ENCODE measurements at regions not wholly inside any gene's neighbourhood (a gene's known extent, or its start where the extent isn't known, plus 50 kb on each side); places are given as distances from the start of the nearest gene placed in this dataset.

DNA sequence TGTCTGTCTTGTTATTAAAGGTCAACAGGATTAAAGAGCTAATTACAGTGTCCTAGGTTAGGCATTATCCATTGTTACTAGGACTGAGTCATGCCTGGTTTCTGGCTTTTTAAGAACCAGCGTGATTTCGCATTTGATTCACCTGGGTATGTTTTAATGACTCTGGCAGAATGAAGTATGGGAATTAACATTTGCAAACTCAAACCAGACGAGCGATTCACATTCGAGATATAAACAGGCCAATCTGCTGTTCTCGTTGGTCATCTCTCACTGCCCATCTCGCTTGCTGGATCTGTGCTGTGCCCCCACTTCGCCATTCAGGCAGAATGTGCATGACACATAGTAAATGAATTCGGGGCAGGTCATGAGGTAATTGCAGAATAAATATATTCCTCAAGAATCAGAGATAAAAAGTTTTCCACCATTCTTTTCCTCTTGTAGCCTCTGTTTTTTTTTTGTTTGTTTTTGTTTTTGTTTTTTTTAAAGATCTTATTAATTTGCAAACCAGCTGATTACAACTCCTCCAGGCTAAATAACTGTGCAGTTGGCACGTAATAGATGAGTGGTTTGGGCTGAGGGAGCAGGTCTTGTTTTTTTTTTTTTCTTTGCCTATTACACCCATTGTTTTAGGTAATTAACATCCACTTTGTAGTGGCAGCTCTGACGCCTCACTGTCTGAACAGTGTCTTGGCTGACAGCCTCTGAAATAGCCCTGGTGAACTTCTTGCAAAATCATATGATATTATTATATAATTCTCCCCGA, 313.5 kb upstream of the MSX2 start:
- Histone ChIP-seq H3K27ac (replicated peaks) (no peak overlapping the region), H3K27me3 (ENCODE audit: insufficient read depth, poor library complexity, severe bottlenecking) (no peaks in the 10 kb centered on the region), H3K4me3 (replicated peaks; ENCODE audit: insufficient read depth, low read length) (no peak overlapping the region)
- TF ChIP-seq SPI1 (IDR thresholded peaks at IDR 0.05; ENCODE audit: borderline replicate concordance, low read depth) (no peak), GABPA (IDR thresholded peaks at IDR 0.05; ENCODE audit: low read depth) (no peak), POLR2AphosphoS5 (IDR thresholded peaks at IDR 0.05; ENCODE audit: low read depth) (no peak)
- TF ChIP-seq, protein P1, sequence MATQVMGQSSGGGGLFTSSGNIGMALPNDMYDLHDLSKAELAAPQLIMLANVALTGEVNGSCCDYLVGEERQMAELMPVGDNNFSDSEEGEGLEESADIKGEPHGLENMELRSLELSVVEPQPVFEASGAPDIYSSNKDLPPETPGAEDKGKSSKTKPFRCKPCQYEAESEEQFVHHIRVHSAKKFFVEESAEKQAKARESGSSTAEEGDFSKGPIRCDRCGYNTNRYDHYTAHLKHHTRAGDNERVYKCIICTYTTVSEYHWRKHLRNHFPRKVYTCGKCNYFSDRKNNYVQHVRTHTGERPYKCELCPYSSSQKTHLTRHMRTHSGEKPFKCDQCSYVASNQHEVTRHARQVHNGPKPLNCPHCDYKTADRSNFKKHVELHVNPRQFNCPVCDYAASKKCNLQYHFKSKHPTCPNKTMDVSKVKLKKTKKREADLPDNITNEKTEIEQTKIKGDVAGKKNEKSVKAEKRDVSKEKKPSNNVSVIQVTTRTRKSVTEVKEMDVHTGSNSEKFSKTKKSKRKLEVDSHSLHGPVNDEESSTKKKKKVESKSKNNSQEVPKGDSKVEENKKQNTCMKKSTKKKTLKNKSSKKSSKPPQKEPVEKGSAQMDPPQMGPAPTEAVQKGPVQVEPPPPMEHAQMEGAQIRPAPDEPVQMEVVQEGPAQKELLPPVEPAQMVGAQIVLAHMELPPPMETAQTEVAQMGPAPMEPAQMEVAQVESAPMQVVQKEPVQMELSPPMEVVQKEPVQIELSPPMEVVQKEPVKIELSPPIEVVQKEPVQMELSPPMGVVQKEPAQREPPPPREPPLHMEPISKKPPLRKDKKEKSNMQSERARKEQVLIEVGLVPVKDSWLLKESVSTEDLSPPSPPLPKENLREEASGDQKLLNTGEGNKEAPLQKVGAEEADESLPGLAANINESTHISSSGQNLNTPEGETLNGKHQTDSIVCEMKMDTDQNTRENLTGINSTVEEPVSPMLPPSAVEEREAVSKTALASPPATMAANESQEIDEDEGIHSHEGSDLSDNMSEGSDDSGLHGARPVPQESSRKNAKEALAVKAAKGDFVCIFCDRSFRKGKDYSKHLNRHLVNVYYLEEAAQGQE (IDR thresholded peaks at IDR 0.05; ENCODE audit: insufficient replicate concordance, low read depth): no peak
- TF ChIP-seq, protein P2, sequence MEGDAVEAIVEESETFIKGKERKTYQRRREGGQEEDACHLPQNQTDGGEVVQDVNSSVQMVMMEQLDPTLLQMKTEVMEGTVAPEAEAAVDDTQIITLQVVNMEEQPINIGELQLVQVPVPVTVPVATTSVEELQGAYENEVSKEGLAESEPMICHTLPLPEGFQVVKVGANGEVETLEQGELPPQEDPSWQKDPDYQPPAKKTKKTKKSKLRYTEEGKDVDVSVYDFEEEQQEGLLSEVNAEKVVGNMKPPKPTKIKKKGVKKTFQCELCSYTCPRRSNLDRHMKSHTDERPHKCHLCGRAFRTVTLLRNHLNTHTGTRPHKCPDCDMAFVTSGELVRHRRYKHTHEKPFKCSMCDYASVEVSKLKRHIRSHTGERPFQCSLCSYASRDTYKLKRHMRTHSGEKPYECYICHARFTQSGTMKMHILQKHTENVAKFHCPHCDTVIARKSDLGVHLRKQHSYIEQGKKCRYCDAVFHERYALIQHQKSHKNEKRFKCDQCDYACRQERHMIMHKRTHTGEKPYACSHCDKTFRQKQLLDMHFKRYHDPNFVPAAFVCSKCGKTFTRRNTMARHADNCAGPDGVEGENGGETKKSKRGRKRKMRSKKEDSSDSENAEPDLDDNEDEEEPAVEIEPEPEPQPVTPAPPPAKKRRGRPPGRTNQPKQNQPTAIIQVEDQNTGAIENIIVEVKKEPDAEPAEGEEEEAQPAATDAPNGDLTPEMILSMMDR (IDR thresholded peaks at IDR 0.05; ENCODE audit: insufficient read depth, low read length): no peak
- no peak for DNase-seq (ENCODE audit: low read depth in 1 of 2, low spot score in 1 of 2)

DNA sequence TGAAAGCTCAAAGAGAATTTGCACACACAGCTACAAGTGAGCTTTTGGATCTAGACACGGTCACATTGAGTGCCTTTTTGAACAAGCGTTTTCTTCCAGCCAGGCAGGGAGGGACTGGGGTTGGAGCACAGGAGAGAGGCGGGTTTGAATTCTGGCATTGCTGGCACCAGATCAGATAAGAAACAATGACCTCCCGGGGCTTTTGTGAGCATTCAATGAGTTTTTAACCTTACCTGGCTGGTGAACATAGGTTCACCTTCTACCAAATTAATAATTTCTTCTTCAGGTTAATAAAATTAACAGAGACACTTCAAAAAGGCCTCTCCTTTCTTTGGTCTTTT, 312.9 kb upstream of the MSX2 start:
- Histone ChIP-seq H3K27ac (replicated peaks) (no peak overlapping the region), H3K4me3 (replicated peaks; ENCODE audit: insufficient read depth, low read length) (no peak overlapping the region), H3K27me3 (ENCODE audit: insufficient read depth, poor library complexity, severe bottlenecking) (no peaks in the 10 kb centered on the region)
- DNase-seq (ENCODE audit: low read depth in 1 of 2, low spot score in 1 of 2): no peak
- TF ChIP-seq GABPA (IDR thresholded peaks at IDR 0.05; ENCODE audit: low read depth) (no peak), POLR2AphosphoS5 (IDR thresholded peaks at IDR 0.05; ENCODE audit: low read depth) (no peak), SPI1 (IDR thresholded peaks at IDR 0.05; ENCODE audit: borderline replicate concordance, low read depth) (no peak)
- TF ChIP-seq, protein P1 (IDR thresholded peaks at IDR 0.05; ENCODE audit: insufficient replicate concordance, low read depth): no peak
- TF ChIP-seq, protein P2 (IDR thresholded peaks at IDR 0.05; ENCODE audit: insufficient read depth, low read length): no peak

DNA sequence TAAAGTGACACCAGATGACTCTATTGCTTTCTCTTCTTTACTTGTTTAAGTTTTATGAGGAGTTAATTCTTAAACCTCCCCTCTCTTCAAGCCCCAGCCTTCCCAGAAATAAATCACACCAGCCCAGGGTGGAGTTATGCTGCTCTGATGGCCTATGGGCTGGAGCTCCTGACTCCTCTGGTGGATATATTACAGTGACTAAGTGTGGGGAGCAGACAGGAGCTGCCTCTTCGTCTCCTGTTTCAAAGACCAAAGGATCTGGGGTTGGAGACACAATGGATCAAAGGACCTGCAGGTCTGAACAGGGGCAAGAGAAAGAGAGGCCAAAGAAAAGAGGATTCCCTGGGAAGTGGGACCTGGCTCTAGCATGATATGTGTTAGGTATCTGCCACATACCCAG, 312.0 kb upstream of the MSX2 start:
- H3K27ac ChIP-seq (replicated peaks): no peak overlapping the region
- no peak overlapping the region for H3K4me3 ChIP-seq (replicated peaks; ENCODE audit: insufficient read depth, low read length)
- DNase-seq (ENCODE audit: low read depth in 1 of 2, low spot score in 1 of 2): no peak
- no peaks in the 10 kb centered on the region for H3K27me3 ChIP-seq (ENCODE audit: insufficient read depth, poor library complexity, severe bottlenecking)
- TF ChIP-seq, protein P2 (IDR thresholded peaks at IDR 0.05; ENCODE audit: insufficient read depth, low read length): no peak
- TF ChIP-seq, protein P1 (IDR thresholded peaks at IDR 0.05; ENCODE audit: insufficient replicate concordance, low read depth): no peak
- TF ChIP-seq POLR2AphosphoS5 (IDR thresholded peaks at IDR 0.05; ENCODE audit: low read depth) (no peak), SPI1 (IDR thresholded peaks at IDR 0.05; ENCODE audit: borderline replicate concordance, low read depth) (no peak), GABPA (IDR thresholded peaks at IDR 0.05; ENCODE audit: low read depth) (no peak)
